Ishikawa (cell line): ENCODE measurements at regions not wholly inside any gene's neighbourhood (a gene's known extent, or its start where the extent isn't known, plus 50 kb on each side); places are given as distances from the start of the nearest gene placed in this dataset.

Source experiments
- CEBPB ChIP-seq: IDR thresholded peaks from 2 replicates; pipeline ENCODE4 v1.6.1; 2012
- CREB1 ChIP-seq: IDR thresholded peaks from 2 replicates; pipeline ENCODE4 v1.6.1; 2012; ENCODE audit warnings: low read depth
- EGR1 ChIP-seq: IDR thresholded peaks from 2 replicates; pipeline ENCODE4 v1.6.1; 2012
- EP300 ChIP-seq: IDR thresholded peaks from 2 replicates; pipeline ENCODE4 v1.6.1; 2012; ENCODE audit warnings: borderline replicate concordance
- FOXM1 ChIP-seq: IDR thresholded peaks from 2 replicates; pipeline ENCODE4 v1.6.1; 2012; ENCODE audit warnings: low read depth, borderline replicate concordance
- MAX ChIP-seq: IDR thresholded peaks from 2 replicates; pipeline ENCODE4 v1.6.1; 2012
- NFIC ChIP-seq: IDR thresholded peaks from 2 replicates; pipeline ENCODE4 v1.6.1; 2012
- RAD21 ChIP-seq: IDR thresholded peaks from 2 replicates; pipeline ENCODE4 v1.6.1; 2012; ENCODE audit warnings: low read depth
- REST ChIP-seq: IDR thresholded peaks from 2 replicates; pipeline ENCODE4 v1.6.1; 2012; ENCODE audit warnings: low read depth, mild to moderate bottlenecking
- TAF1 ChIP-seq: IDR thresholded peaks from 2 replicates; pipeline ENCODE4 v1.6.1; 2012; ENCODE audit warnings: low read depth, mild to moderate bottlenecking
- TCF12 ChIP-seq: IDR thresholded peaks from 2 replicates; pipeline ENCODE4 v1.6.1; 2012; ENCODE audit warnings: low read depth
- YY1 ChIP-seq: IDR thresholded peaks from 2 replicates; pipeline ENCODE4 v1.6.1; 2012; ENCODE audit warnings: low read depth
- ZBTB7A ChIP-seq: IDR thresholded peaks from 2 replicates; pipeline ENCODE4 v1.6.1; 2012; ENCODE audit warnings: low read depth

GRCh38 chr10:16280595-16280994 is 156.2 kb upstream of the PTER start:
- TF ChIP-seq YY1 (no peak), MAX (no peak), EP300 (no peak), FOXM1 (no peak), REST (no peak), TAF1 (no peak), CREB1 (no peak), CEBPB (no peak), RAD21 (no peak), ZBTB7A (no peak), EGR1 (no peak), TCF12 (no peak), NFIC (no peak)
